ENCODE measurements at regions not wholly inside any gene's neighbourhood (a gene's known extent, or its start where the extent isn't known, plus 50 kb on each side); places are given as distances from the start of the nearest gene placed in this dataset.

DNA sequence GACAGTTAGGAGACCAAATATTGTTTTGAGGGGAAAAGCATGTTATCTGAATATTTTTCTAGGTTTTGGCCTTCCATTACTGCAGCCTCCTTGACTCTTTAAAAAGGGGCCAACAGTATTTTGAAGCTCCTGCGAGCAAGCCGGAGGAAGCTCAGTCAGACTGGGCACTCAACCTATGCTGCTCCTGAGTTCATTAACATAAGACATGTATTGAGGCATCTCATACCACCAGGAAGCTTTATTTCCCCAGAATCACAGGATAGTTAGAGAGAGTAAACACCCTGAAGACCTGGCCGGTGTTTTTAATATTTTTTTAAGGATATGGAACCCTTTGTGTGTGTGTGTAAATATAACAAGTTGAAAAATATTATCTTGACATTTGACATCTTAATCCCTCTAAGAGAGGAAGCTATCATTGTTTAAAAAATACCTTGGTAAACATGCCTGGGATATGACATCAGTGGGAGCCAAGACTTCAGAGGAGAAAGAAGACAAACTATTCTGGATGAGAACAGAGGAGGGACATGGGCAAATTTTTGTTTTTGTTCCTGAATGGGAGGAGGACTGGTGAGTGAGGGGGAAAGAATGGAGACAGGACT is 139.3 kb upstream of the SLIT3 start:
- TF ChIP-seq POLR2A (IDR thresholded peaks at IDR 0.05), result no peak
- TF ChIP-seq, protein P1, sequence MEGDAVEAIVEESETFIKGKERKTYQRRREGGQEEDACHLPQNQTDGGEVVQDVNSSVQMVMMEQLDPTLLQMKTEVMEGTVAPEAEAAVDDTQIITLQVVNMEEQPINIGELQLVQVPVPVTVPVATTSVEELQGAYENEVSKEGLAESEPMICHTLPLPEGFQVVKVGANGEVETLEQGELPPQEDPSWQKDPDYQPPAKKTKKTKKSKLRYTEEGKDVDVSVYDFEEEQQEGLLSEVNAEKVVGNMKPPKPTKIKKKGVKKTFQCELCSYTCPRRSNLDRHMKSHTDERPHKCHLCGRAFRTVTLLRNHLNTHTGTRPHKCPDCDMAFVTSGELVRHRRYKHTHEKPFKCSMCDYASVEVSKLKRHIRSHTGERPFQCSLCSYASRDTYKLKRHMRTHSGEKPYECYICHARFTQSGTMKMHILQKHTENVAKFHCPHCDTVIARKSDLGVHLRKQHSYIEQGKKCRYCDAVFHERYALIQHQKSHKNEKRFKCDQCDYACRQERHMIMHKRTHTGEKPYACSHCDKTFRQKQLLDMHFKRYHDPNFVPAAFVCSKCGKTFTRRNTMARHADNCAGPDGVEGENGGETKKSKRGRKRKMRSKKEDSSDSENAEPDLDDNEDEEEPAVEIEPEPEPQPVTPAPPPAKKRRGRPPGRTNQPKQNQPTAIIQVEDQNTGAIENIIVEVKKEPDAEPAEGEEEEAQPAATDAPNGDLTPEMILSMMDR (IDR thresholded peaks at IDR 0.05), result no peak

Measured in uterus (tissue), 2 donors.